BE2C (cell line): ENCODE measurements at regions not wholly inside any gene's neighbourhood (a gene's known extent, or its start where the extent isn't known, plus 50 kb on each side); places are given as distances from the start of the nearest gene placed in this dataset.
A peak's percentile ranks its signal among the peaks of the same experiment; 100 is the strongest.

Experiments used
- DNase-seq: peaks from one replicate; pipeline ENCODE4 v3.0.0-alpha.2; 2020
- H3K27me3 ChIP-seq: fragments of 250-450 bp; sonication (Bioruptor Pico); 2 replicates; pipeline ENCODE4 v1.5.1; 2020; ENCODE audit warnings: mild to moderate bottlenecking
- H3K36me3 ChIP-seq: fragments of 250-450 bp; sonication (Bioruptor Pico); 2 replicates; pipeline ENCODE4 v1.5.1; 2020; ENCODE audit warnings: mild to moderate bottlenecking
- H3K4me1 ChIP-seq: fragments of 250-450 bp; sonication (Bioruptor Pico); 2 replicates; pipeline ENCODE4 v1.5.1; 2020
- H3K4me3 ChIP-seq: 2 replicates; pipeline ENCODE4 v1.5.1; 2011; ENCODE audit warnings: low read depth, low read length
- H3K9me3 ChIP-seq: fragments of 250-450 bp; sonication (Bioruptor Pico); 2 replicates; pipeline ENCODE4 v1.5.1; 2020
- CTCF ChIP-seq: IDR thresholded peaks from 2 replicates; pipeline ENCODE4 v1.5.1; 2012; ENCODE audit warnings: mild to moderate bottlenecking, low read depth, low read length

- no peaks in the 10 kb centered on the region for H3K9me3 ChIP-seq
- no peak for DNase-seq
- H3K4me1 ChIP-seq = no peaks in the 10 kb centered on the region
- no peak for TF ChIP-seq CTCF
- H3K27me3 ChIP-seq = peaks cover 100% of the 10 kb centered on the region
- no peaks in the 10 kb centered on the region for H3K36me3 ChIP-seq
- H3K4me3 ChIP-seq = no peak overlapping the region
Measured at GRCh38 chr7:155377071-155377837, 79.6 kb downstream of the INSIG1 start.

- no peak overlapping the region for H3K4me3 ChIP-seq
- TF ChIP-seq CTCF = no peak
Measured at GRCh38 chr7:155377838-155378579, 79.9 kb upstream of the EN2 start.

GRCh38 chr7:155378580-155378934, 79.4 kb upstream of the EN2 start:
- Histone ChIP-seq H3K4me1 (no peaks in the 10 kb centered on the region), H3K9me3 (no peaks in the 10 kb centered on the region), H3K27me3 (peaks cover 100% of the 10 kb centered on the region), H3K4me3 (no peak overlapping the region), H3K36me3 (no peaks in the 10 kb centered on the region)
- no peak for TF ChIP-seq CTCF
- no peak for DNase-seq

More at GRCh38 chr7:155377838-155378579, 79.9 kb upstream of the EN2 start:
- Histone ChIP-seq H3K27me3 (peaks cover 100% of the 10 kb centered on the region), H3K36me3 (no peaks in the 10 kb centered on the region), H3K4me1 (no peaks in the 10 kb centered on the region), H3K9me3 (no peaks in the 10 kb centered on the region)
- no peak for DNase-seq

GRCh38 chr7:155378959-155379871, 78.7 kb upstream of the EN2 start:
- no peaks in the 10 kb centered on the region for H3K36me3 ChIP-seq
- no peak; the same call in 1 of the 2 replicates for TF ChIP-seq CTCF
- no peaks in the 10 kb centered on the region for H3K4me1 ChIP-seq
- H3K4me3 ChIP-seq = no peak overlapping the region
- no peaks in the 10 kb centered on the region for H3K9me3 ChIP-seq
- DNase-seq = no peak
- H3K27me3 ChIP-seq = peaks cover 100% of the 10 kb centered on the region

- TF ChIP-seq CTCF = peak; percentile 82
- Histone ChIP-seq H3K9me3 (no peaks in the 10 kb centered on the region), H3K4me3 (no peak overlapping the region), H3K36me3 (no peaks in the 10 kb centered on the region), H3K4me1 (no peaks in the 10 kb centered on the region), H3K27me3 (peaks cover 100% of the 10 kb centered on the region)
- peak; percentile 81 for DNase-seq
Measured at GRCh38 chr7:155380221-155380861, 77.6 kb upstream of the EN2 start.
